Sigmoid colon (tissue), 6 donors: ENCODE measurements at regions not wholly inside any gene's neighbourhood (a gene's known extent, or its start where the extent isn't known, plus 50 kb on each side); places are given as distances from the start of the nearest gene placed in this dataset.
A peak's percentile ranks its signal among the peaks of the same experiment; 100 is the strongest.

Experiments
- DNase-seq: peaks from one replicate; pipeline ENCODE4 v3.0.0-alpha.2; 2019
- H3K27ac ChIP-seq, 4 donors: fragments of 200-600 bp; sonication (generic); one replicate each; pipeline ENCODE4 v1.5.1; 2016 to 2019; ENCODE audit warnings: mild to moderate bottlenecking in 1 of 4
- H3K27me3 ChIP-seq, 3 donors: fragments of 200-600 bp; sonication (generic); one replicate each; pipeline ENCODE4 v1.5.1; 2019; ENCODE audit warnings: mild to moderate bottlenecking in 1 of 3
- H3K36me3 ChIP-seq, 4 donors: fragments of 200-600 bp; sonication (generic); one replicate each; pipeline ENCODE4 v1.5.1; 2016 to 2019
- H3K4me1 ChIP-seq, 4 donors: fragments of 200-600 bp; sonication (generic); one replicate each; pipeline ENCODE4 v1.5.1; 2017 to 2019
- H3K4me3 ChIP-seq, 4 donors: fragments of 200-600 bp; sonication (generic); one replicate each; pipeline ENCODE4 v1.5.1; 2017 to 2019; ENCODE audit warnings: mild to moderate bottlenecking in 2 of 4, moderate library complexity in 1 of 4
- H3K9me3 ChIP-seq, 4 donors: fragments of 200-600 bp in 3 of 4; sonication (generic) in 3 of 4; one replicate each; pipeline versions ENCODE4 v1.5.1 to v1.6.1; 2013 to 2019
- CTCF ChIP-seq, 4 experiments: fragments of 450-650 bp in 3 of 4; fragments of 200-600 bp in 1 of 4; IDR thresholded peaks; one replicate each; pipeline ENCODE4 v1.5.1; 2016 to 2019; ENCODE audit warnings: antibody characterized with exemption in 4 of 4, mild to moderate bottlenecking in 3 of 4, moderate library complexity in 2 of 4
- EP300 ChIP-seq, 4 donors: sonication (generic); formaldehyde crosslinking; IDR thresholded peaks; one replicate each; pipeline ENCODE4 v1.6.1; 2017; ENCODE audit warnings: antibody characterized with exemption in 4 of 4
- POLR2A ChIP-seq, 2 donors: fragments of 450-650 bp; IDR thresholded peaks; one replicate each; pipeline ENCODE4 v1.6.1; 2016; ENCODE audit warnings: antibody characterized with exemption in 2 of 2, mild to moderate bottlenecking in 2 of 2, moderate library complexity in 2 of 2
- POLR2AphosphoS5 ChIP-seq, 4 donors: sonication (generic); formaldehyde crosslinking; IDR thresholded peaks; one replicate each; pipeline ENCODE4 v1.6.1; 2017; ENCODE audit warnings: antibody characterized with exemption in 4 of 4
- WGBS, 2 donors: extraction: QIAGEN DNeasy Blood & Tissue Kit; methylation state at CpG; one replicate each; pipeline ENCODE4 v1.1.7; 2013; 5-methylcytosine and 5-hydroxymethylcytosine counted together
- intact Hi-C: fragments of 100-400 bp; cut with DNase I; formaldehyde crosslinking; loops from one replicate; pipeline ENCODE4 v1.15.1; 2023
- donor health status: healthy with polysubstance abuse.
- donor health status: healthy.

- Histone ChIP-seq H3K4me1 (no peaks in the 10 kb centered on the region), H3K36me3 (no peaks in the 10 kb centered on the region), H3K4me3 (no peak overlapping the region), H3K27ac (no peak overlapping the region), H3K27me3 (peaks cover 0 to 5% (median 0%) of the 10 kb centered on the region in 3 donors), H3K9me3 (no peaks in the 10 kb centered on the region)
- DNase-seq = no peak
- WGBS, 2 donors = 0% methylated on average over 1 of the region's 1 CpG
- intact Hi-C loops = no loop called here
- no peak for TF ChIP-seq POLR2A (IDR thresholded peaks at IDR 0.05)
- TF ChIP-seq POLR2AphosphoS5 (IDR thresholded peaks at IDR 0.05) = no peak
- TF ChIP-seq EP300 (IDR thresholded peaks at IDR 0.05) = no peak
- no peak for TF ChIP-seq CTCF (IDR thresholded peaks at IDR 0.05)
Measured at GRCh38 chr16:16857012-16857411, 478.1 kb downstream of the NPIPA7 start.

GRCh38 chr16:16857603-16858283 lies 478.8 kb downstream of the NPIPA7 start:
- Histone ChIP-seq H3K36me3 (no peaks in the 10 kb centered on the region), H3K27ac (no peak overlapping the region), H3K4me3 (no peak overlapping the region), H3K27me3 (peaks cover 0 to 5% (median 0%) of the 10 kb centered on the region in 3 donors), H3K9me3 (no peaks in the 10 kb centered on the region), H3K4me1 (no peaks in the 10 kb centered on the region)
- intact Hi-C loops = no loop called here
- TF ChIP-seq EP300 (IDR thresholded peaks at IDR 0.05) (no peak), CTCF (IDR thresholded peaks at IDR 0.05) (no peak), POLR2A (IDR thresholded peaks at IDR 0.05) (no peak), POLR2AphosphoS5 (IDR thresholded peaks at IDR 0.05) (no peak)
- 22 to 49% methylated on average over 5 of the region's 5 CpGs for whole genome bisulfite sequencing, 2 donors
- no peak for DNase-seq

GRCh38 chr16:16861546-16861945 lies 482.6 kb downstream of the NPIPA7 start:
- DNase-seq = no peak
- Histone ChIP-seq H3K4me1 (no peaks in the 10 kb centered on the region), H3K4me3 (no peak overlapping the region), H3K36me3 (no peaks in the 10 kb centered on the region), H3K9me3 (no peaks in the 10 kb centered on the region), H3K27me3 (peaks cover 0 to 5% (median 0%) of the 10 kb centered on the region in 3 donors), H3K27ac (no peak overlapping the region)
- TF ChIP-seq POLR2A (IDR thresholded peaks at IDR 0.05) = no peak
- TF ChIP-seq CTCF (IDR thresholded peaks at IDR 0.05) = peak in 3 of 4 experiments; percentile 40 to 69 (median 57)
- 15 to 24% methylated on average over 7 of the region's 7 CpGs for WGBS, 2 donors
- intact Hi-C loops = loop anchor here (5.0 kb wide), 2 partner anchors 611 to 716 kb away; partner anchors contain the start of gene XYLT1

GRCh38 chr16:16863672-16864071 lies 484.7 kb downstream of the NPIPA7 start:
- H3K4me1 ChIP-seq = no peaks in the 10 kb centered on the region
- WGBS, 2 donors = 87 to 91% methylated on average over 6 of the region's 6 CpGs
- no peaks in the 10 kb centered on the region for H3K36me3 ChIP-seq
- no peaks in the 10 kb centered on the region for H3K9me3 ChIP-seq
- TF ChIP-seq POLR2AphosphoS5 (IDR thresholded peaks at IDR 0.05) (no peak), CTCF (IDR thresholded peaks at IDR 0.05) (no peak), POLR2A (IDR thresholded peaks at IDR 0.05) (no peak), EP300 (IDR thresholded peaks at IDR 0.05) (no peak)
- intact Hi-C loops = loop anchor here (5.0 kb wide), 2 partner anchors 609 to 714 kb away; partner anchors contain the start of gene XYLT1
- DNase-seq = no peak
- no peak overlapping the region for H3K4me3 ChIP-seq
- H3K27ac ChIP-seq = no peak overlapping the region
- H3K27me3 ChIP-seq = peaks cover 0 to 12% (median 0%) of the 10 kb centered on the region in 3 donors
